GM04504 (cell line): ENCODE measurements at regions not wholly inside any gene's neighbourhood (a gene's known extent, or its start where the extent isn't known, plus 50 kb on each side); places are given as distances from the start of the nearest gene placed in this dataset.

ENCODE experiments used
- DNase-seq: peaks from one replicate; pipeline ENCODE4 v3.0.0-alpha.2; 2012; ENCODE audit warnings: low read depth

DNA sequence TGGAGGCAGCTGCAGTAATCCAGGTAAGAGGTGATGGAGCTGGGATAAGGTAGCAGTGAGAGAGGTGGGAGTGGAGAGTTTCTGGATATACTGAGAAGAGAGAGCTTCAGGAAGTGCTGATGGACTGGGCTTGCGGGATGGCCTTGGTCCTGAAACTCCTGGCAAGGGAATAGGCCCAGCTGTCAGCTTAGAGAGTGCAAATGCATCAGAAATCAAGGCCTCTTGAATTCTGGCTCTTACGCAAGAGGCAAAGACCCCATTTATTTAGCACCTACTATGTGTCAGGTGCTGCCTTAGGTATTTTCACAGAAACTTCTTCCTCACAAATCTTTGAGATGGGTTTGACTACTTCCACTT, 227.2 kb upstream of the MAP3K1 start:
- no peak for DNase-seq

DNA sequence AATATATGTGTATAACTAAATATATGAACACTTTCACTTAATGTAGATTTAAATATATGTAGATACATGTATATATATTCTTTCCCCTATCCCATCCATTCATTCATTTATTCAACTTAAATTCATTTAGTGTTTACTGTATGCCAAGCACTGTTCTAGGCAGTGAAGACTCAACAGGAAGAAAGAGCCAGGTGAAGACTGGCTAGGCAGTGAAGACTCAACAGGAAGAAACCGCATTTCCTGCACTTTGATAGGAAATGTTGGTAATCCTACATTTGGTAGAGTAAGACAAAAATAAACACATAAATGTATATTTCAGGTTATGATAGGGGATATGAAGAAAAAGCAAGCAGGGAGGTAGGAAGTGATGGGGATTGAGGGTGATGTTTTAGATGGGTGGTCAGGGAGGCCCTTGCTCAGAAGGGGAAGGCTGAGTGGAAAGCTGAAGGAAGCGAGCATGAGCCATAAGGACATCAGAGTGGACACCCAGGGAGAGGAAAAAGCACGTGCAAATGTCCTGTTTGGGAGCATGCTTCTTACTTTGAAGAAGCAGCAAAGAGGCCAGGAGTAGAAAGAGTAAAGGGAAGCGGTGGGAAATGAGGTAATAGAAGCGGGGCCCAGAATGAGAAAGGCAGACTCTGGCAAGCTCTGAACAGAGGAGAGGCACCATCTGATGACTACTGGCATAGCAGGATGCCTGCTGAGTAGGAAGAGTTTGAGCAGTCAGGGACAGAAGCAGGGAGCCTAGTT, 227.8 kb upstream of the MAP3K1 start:
- DNase-seq = no peak

DNA sequence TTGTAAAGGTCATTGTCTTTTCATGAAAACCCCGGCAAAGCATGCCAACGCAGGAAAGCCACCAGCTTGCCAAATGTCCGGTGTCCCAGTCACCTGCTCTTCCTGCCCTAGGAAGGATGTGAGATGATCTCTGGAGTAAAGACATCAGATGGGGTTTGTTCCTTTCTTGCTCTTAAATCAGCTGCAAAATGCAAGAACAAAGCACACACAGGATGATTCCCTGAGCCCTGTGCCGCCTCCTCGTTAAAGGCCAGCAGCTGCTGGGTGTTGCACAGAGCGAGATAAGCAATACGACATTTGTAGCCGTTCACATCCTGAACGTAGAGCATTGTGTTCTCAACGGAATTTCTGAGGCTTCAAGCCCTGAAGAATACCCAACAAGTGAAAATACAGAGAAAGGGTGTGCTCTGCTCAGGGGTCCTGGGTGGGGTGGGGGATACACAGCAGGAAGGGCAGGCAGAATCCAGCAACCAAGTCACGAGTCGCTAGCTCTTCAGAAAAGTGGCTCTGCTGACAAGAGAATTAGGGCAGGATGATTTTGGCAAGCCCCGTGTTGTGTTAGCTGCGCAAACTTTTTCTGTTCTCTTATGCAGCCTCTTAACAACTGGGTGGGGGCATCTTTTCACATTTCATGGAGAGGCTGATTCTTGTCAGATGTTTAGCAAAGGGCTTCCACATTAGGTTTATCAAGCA, 229.2 kb upstream of the MAP3K1 start:
- DNase-seq = no peak

DNA sequence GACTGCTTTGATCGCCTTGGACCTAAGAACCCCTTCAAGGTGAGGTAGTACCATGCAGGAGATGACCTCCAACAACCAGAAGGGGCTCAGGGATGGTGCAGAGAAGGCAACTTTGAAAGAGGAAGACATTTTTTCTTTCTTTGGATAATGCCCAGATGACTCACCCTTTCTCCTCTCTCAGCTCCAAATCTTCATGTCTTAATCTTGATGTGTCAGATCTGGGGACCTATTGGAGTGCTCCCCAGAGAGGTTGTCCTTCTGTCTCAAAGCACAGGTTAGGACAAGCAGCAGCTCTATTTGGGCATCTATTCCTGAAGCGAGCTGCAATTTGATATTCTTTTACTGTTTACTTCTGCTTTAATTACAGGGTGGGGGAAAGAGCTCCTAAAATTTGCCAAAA, 229.9 kb upstream of the MAP3K1 start:
- DNase-seq = no peak

DNA sequence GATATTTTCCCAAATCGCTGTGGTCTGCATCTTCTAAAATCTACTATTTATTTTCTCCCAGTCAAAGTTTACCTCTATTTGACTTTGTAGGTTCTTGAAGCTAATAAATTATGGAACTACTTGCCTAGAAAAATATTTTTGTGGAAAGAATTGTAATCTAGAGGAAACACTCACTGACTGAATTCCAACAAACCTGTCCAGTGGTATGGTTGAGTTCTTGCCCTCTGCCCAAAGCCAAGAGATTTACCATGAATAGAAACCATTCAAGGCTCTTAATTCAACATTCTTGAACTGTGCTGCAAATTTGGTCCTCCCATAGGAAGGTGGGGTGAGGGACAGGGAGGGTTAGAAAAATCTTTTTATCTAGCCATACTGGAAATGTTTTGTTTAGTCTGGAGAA, 233.9 kb upstream of the MAP3K1 start:
- DNase-seq = no peak

DNA sequence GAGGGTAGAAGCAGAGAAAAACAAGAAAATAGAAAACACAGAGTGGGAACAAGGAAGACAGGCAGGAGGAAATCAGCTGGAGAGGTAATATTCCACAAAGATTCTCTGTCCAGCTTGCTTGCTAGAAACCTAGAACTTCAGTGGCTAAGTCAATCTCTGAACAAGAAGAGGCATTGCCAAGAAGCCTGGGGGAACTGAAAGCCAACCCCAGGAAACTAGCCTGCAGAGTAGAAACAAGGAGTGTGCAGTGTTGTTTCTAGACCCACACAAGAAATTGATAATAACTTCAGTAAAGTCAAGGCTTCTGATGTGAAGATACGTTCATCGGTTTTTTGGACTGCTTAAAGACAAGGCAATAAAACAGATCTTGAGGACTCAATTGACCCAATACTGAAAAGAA, 234.5 kb upstream of the MAP3K1 start:
- no peak for DNase-seq

DNA sequence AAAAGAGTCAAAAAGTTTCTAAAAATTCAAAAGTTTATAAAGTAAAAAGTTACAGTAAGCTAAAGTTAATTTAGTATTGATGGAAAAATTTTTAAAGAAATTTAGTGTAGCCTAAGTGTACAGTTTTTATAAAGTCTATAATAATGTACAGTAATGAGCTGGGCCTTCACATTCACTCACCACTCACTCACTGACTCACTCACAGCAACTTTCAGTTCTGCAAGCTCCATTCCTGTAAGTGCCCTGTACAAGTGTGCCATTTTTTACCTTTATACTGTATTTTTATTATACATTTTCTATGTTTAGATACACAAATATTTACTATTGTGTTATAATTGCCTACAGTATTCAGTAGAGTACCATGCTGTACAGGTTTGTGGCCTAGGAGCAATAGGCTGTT, 239.5 kb upstream of the MAP3K1 start:
- no peak for DNase-seq

DNA sequence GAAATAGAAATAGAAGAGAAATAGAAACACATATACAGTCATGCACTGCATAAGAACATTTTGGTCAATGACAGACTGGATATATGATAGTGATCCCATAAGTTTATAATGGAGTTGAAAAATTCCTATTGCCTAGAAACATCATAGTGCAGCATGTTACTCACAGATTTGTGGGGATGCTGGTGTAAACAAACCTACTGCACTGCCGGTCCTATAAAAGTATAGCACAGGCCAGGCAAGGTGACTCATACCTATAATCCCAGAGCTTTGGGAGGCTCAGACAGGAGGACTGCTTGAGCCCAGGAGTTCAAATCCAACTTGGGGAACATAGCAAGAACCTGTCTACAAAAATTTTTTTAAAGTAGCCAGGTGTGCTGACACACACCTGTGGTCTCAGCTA, 240.6 kb upstream of the MAP3K1 start:
- no peak for DNase-seq

DNA sequence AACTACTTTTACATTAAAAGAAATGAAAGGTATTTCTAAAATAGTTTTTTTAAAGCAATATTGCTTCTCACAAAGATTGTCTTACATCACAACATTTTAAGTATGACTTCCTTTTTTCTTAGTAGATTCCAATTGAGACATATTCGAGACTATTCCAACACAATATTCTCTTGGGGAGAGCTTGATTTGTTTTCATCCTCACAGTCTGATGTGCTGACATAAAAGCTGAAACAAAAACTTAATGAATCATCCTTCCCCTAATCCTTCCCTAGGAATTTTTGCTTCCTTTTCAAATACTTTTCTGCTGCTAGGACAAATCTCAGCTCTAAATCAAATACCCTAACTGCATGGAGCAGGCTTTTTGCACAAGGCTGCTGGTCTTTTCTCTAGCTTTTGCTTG, 245.8 kb upstream of the MAP3K1 start:
- DNase-seq = peak; percentile 12

DNA sequence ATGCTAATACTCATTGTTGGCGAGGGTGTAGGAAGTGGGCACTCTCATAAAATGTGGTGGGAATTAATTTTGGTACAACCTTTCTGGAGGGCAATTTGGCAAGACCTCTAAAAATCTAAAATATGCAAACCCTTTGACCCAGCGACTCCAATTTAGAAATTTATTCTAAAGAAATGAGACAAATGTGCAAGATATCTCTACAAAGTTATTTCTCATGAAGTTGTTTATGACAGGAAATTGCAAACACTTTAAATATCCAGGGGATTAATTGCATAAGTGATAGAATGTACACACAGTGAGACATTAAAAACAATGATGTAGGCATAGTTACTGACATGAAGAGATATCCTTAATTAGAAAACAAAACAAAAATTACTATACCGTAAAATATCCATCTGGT, 246.3 kb upstream of the MAP3K1 start:
- no peak for DNase-seq

DNA sequence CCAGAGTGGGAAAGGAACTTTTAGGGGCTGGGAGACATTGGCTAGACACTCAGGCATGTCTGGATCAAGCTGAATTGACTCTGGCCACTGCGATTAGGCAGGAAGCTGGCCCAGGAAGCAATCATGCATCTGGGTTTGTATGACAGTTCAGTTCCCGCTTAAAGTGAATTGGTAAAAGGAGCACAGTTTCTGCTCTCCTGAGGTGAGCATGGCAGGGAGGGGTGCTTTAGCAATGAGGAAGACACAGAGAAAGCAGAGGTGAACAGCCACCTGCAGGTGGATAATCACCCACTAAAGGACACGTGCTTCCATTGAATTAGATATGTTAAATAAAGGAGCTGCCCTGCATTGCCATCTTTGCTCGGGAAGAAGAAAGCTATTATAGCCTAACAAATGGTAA, 248.1 kb upstream of the MAP3K1 start:
- DNase-seq = no peak

DNA sequence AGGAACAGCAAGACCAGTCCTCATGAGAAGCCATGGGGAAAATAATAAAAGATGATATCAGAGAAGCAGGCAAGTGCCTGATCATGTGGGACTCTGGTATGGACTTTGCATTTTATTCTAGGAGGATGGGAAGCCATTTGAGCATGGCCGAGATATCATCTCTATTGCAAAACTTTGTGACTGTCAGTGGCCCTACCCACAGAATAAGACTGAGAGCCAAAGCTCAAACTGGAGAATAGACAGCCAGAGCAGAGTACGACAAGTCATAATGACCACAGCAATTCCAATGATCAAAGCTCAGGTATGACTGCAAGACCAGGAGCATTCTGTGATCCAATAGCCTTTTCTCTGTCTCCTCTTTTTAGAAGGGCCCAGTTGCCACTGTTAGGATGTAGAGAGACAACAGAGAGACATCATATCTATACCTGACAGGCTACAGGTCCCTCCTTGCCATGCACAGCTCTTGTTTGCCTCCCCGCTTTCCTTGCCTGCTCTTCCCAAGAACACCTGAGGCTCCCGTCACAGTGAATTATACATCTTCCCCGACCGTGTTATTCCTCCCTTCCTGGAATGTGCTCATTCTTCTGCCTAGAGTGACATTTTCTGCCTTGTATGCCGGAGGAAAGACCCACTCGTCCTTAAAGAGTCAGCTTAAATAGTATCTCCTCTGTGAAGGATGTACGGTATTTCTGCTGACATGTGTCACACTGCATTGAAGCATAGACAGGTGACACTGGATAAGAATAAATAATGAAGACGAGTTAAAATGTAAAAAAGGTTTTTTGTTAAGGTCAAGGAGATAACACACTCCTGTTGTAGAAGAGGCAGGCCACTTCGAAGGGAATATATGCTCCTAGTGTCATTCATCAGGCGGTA, 248.7 kb upstream of the MAP3K1 start:
- DNase-seq = no peak

DNA sequence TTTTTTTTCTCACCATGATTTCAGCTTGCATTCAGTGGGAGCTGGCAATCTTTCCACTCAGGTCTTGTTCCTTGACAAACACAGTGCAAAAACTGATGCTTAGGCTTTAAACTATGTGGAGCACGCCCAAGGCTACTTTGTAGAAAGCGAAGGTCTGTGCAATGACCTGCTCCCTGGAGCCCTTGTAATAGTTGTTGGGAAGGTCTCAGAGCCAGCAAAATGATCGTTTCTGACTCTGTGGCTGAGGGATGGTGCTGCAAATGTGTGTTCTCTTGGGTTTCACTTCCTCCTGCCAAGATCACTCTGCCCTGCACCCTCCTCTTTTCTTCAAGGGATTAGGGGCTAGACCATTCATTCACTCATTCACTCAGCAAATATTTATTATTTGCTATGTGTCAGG, 249.7 kb upstream of the MAP3K1 start:
- no peak for DNase-seq

DNA sequence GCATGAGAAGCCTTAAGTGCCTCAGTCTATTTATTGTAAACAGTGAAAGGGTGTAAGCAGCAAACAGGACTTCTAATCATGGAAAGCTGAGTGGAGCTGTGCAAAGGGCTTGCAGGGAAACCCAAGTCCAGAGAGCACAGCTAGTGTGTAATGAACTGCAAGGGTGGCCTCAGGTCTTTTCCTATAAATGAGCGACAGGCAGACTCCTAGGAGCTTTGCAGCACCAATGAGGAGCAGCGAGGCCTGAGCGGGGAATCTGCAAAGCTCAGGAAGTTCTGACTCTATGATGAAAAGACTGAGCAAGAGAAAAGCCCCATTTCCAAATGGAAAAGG, 250.1 kb upstream of the MAP3K1 start:
- DNase-seq = no peak

DNA sequence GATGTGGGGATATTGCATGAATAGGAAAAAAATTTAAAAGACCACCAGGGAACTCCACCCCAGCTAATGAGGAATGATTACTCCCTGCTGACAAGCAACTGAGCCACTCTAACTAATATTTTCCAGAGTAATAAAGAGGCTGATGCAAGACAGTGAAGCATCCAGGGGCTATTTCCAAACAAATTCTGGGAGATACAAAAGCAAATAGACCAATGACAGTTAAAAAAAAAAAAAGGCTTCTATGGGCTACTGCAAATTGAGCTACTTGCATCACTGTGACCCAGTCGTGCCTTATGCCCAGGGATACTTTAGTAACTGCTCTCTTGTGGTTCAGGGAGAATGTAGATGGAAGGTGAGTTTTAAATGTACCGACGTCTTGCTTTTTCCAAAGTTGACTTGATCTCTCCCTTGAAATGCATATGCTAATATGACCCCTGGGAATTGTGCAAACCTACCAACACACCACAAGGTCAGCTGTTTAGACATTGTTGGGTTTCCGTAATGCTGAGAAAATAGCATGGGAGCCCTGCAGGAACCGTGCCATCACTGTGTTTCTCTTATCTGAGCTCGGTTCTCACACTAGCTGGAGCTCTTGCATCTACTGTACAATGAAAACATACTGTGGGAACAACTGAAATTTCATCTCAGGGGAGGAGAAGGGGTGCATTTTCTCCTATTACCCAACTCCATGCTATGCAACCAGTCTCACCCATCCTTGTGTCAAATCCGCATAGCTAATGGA, 250.6 kb upstream of the MAP3K1 start:
- no peak for DNase-seq

DNA sequence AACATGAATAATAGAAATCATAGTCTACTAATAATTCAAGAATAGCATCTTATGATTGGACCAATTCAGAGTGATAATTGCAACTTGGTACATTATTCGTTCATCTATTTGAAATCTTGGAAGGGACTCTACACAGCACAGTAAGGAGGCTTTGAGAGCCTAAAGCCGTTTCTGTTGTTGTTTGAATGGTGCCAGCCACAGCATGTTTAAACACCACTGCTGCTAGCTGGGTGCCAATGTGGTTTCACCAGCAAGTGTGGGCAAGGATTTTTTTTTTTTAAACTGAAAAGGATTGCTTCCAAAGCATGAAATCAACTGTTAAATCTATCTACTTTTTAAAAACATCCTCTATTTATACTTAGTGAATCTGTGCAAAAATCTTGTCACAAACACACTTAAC, 253.9 kb upstream of the MAP3K1 start:
- DNase-seq = no peak

DNA sequence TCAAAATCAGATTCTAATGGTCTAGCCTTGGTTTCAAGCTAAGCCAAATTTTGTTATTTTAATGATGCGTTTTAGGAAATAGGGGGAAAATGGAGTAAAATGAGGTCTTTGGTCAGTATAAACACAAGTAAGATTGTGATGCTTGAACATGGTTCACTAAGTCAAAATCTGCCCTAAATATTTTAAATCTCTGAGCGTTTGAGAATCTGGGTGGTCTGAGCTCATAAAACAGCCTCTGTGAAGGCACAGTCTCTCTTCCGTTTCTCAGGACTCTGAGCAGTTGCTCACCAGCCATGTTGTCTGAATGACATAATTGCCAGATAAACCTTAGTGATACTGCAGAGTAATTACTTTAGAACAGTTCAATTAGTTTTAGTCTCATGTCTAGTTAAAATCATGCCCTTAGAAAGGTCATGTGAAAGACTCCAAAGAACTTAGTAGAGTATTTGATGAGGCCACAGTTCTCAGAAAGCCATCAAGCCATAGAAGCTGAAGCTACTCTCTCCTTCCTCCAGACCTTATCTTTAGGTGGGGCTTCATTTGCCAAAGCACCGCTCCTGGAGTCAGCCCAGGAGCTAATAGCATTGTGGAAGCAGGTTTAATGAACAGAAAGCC, 257.1 kb upstream of the MAP3K1 start:
- DNase-seq = no peak

DNA sequence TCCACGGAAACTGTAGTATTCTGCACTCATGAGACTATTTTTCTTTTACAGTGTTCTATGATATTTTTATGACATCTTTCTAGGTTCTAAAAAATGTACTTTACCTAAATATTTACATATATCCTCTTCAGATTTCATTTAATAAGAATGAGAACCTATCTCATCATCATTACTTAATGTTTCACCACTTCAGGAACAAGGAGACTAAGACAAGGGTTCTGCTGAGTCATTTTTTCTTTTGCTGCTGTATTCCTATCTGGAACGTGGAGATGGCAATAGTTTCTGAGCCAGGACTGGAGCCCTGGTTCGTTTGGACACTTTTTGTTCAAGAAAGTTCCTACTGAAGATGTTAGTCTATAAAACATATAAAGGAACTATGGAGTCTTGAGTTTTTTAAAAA, 258.2 kb upstream of the MAP3K1 start:
- no peak for DNase-seq

DNA sequence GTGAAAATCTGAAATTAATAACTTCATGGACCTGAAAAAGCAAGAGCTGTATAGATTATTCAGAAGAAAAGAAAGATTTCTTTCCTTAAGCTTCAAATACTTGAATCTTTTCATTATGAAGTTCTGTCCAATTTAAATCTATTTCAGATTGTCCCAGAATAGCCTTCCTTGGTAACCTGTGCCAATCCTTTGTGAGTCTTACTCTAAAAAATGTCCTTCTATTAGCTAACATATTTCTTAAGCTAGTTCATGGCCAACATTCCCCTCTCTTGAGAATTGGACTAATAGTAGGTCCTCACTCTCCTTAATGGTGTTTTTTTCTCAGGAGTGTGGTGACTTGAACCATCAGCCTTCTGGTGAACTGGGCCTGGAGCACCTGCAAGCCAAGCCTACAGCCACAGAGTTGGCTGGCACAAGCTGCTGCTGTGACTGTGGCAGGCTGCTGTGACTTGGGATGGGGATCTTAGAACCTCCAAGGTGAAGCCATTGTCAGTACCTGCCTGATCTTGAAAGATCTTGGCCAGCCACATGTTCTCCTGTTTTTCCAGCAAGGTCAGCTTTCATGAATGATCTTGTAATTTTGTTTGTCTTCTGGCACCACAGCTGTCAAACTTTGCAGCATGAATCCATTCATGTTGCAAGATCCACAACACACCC, 262.6 kb upstream of the MAP3K1 start:
- DNase-seq = no peak

DNA sequence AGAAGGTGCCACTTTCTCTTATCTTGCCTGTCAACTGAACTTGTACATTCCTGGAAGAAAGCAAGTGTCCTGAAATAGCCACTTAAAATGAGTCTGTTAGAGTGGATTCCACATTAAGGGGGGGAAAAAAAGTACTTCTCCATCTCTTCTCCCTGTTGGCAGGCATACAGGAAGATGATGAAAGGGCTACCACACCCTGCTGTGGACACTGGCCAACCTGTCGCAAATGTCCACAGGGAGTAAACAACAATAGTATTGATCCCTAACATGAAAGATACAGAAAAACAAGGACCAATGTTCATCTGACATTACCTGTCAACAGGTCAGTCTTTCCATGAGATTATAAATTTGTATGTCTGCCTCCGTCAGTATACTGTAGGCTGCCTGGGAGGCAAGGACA, 265.1 kb upstream of the MAP3K1 start:
- DNase-seq = no peak

DNA sequence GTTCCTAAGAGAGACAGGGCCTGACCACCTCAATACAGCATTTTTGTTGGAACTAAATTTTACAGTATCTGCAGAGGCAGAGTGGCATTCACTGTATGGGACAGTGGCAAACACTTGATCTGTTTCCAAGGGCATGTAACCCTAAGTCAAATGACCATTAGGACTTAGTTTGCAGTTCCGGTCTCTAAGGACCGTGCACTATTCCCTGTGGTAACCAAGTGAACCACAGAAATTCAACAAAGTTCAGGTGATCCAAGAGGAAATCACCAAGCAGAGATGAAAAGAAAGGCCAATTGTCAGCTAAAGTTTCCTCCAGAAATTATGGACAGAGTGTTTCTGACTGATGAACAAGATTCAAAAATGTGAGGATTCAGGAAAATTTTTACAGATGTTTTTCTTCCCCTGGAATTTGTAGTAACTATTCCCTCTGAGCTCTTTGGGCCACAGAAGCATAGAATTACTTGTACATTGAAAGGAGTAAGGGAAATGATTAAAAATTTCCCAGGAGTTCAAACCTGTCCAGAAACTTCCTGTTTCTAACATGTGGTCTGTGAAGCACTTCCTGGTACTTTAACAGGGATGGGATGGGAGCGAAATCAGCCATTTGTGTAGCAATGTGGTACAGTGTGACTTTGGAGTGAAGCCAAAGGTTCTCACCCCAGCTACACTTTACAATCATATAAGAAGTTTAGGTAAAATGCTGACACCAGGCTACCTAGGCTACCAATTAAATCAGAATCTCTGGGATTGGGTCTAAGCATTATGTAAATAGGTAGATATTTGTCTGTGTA, 266.1 kb upstream of the MAP3K1 start:
- no peak for DNase-seq
